ENCODE measurements at regions not wholly inside any gene's neighbourhood (a gene's known extent, or its start where the extent isn't known, plus 50 kb on each side); places are given as distances from the start of the nearest gene placed in this dataset.

GRCh38 chr2:221169724-221170123 lies 402.4 kb downstream of the EPHA4 start:
- POLR2A ChIA-PET = no interaction called here
- Histone ChIP-seq H3K36me3 (ENCODE audit: control insufficient read depth, insufficient read depth, low read length) (no peaks in the 10 kb centered on the region), H3K4me3 (ENCODE audit: low read depth, low read length) (no peak overlapping the region), H3K27me3 (ENCODE audit: control insufficient read depth, insufficient read depth, low read length) (no peaks in the 10 kb centered on the region)
- no peak for DNase-seq (ENCODE audit: low read depth)
- TF ChIP-seq CTCF (IDR thresholded peaks at IDR 0.05; ENCODE audit: insufficient read depth, low read depth, low read length) = no peak
- CTCF ChIA-PET = no interaction called here

DNA sequence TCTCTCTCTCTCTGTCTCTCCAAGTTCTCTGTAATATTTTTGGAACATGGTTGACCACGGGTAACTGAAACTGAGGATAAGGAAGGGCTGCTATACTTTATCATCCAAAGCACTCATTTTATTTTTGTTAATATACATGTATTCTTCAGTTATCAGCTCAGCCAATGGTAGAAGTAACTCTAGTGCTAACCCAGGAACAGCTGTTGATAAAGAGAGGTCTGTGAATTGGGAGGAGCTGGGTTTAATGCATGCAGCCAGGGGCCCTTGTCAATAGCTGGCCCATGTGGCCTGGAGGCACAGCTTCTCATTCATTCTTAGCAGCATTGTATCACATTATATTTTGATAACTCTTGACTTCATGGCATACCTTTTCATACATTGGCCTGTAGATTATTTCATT lies 401.6 kb downstream of the EPHA4 start:
- H3K36me3 ChIP-seq (ENCODE audit: control insufficient read depth, insufficient read depth, low read length) = no peaks in the 10 kb centered on the region
- DNase-seq (ENCODE audit: low read depth) = no peak
- no peak overlapping the region for H3K4me3 ChIP-seq (ENCODE audit: low read depth, low read length)
- no peaks in the 10 kb centered on the region for H3K27me3 ChIP-seq (ENCODE audit: control insufficient read depth, insufficient read depth, low read length)
- CTCF ChIA-PET = interaction anchor here (0.7 kb wide), 1 partner anchor 122 kb away, joined by 3 read pairs; no protein-coding TSS in a partner anchor
- POLR2A ChIA-PET = no interaction called here
- TF ChIP-seq CTCF (IDR thresholded peaks at IDR 0.05; ENCODE audit: insufficient read depth, low read depth, low read length) = no peak

DNA sequence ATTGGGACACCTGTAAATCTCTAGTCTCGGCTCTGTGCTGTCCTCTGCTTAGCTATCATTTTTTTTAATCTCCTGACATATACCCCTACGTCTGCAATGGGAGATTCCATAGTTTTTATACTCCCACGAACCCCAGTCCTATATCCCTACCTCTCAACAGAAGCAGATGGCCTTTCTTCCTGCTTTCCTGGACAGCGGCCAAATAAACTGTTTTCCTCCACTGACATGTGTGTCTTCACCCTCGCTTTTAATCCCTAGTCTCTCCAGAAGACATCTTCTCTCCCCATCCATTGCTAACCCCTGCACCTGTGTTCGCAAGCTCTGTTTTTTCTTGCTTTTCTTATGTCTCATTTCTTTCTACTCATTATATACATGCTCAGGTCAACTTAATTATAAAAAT lies 395.4 kb downstream of the EPHA4 start:
- ChIA-PET CTCF (interaction anchor here (0.6 to 1.1 kb wide), 2 partner anchors 8 to 11 kb away, joined by 3 read pairs; no protein-coding TSS in a partner anchor), POLR2A (no interaction called here)
- TF ChIP-seq CTCF (IDR thresholded peaks at IDR 0.05; ENCODE audit: insufficient read depth, low read depth, low read length) = no peak

DNA sequence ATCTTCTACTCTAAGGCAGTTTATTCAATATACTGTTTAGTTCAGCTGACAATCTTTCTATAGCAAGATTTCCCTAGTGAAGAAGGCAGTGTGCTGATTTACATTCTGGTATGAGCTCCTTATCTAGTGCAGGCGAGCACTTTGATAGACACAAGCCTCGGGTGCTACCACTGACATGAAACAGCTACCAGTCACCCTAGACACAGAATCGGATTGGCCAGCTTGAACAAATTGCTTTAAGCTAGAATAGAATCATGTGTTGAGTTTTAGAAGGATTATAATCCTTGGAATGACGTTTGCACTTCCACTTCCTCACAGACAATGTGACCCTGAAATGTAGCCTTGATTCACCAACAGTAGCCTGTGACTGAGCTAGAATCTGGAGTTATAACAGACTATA lies 394.0 kb downstream of the EPHA4 start:
- no peaks in the 10 kb centered on the region for H3K36me3 ChIP-seq (ENCODE audit: control insufficient read depth, insufficient read depth, low read length)
- no peak overlapping the region for H3K4me3 ChIP-seq (ENCODE audit: low read depth, low read length)
- ChIA-PET POLR2A (no interaction called here), CTCF (no interaction called here)
- no peaks in the 10 kb centered on the region; the same call in 1 of the 2 replicates for H3K27me3 ChIP-seq (ENCODE audit: control insufficient read depth, insufficient read depth, low read length)
- TF ChIP-seq CTCF (IDR thresholded peaks at IDR 0.05; ENCODE audit: insufficient read depth, low read depth, low read length) = no peak
- no peak for DNase-seq (ENCODE audit: low read depth)

More for the DNA sequence above, 395.4 kb downstream of the EPHA4 start:
- Histone ChIP-seq H3K27me3 (ENCODE audit: control insufficient read depth, insufficient read depth, low read length) (no peaks in the 10 kb centered on the region; the same call in 1 of the 2 replicates), H3K4me3 (ENCODE audit: low read depth, low read length) (no peak overlapping the region), H3K36me3 (ENCODE audit: control insufficient read depth, insufficient read depth, low read length) (no peaks in the 10 kb centered on the region)
- DNase-seq (ENCODE audit: low read depth) = no peak

- ChIA-PET CTCF (no interaction called here), POLR2A (no interaction called here)
- H3K36me3 ChIP-seq (ENCODE audit: control insufficient read depth, insufficient read depth, low read length) = no peaks in the 10 kb centered on the region
- H3K27me3 ChIP-seq (ENCODE audit: control insufficient read depth, insufficient read depth, low read length) = no peaks in the 10 kb centered on the region
- TF ChIP-seq CTCF (IDR thresholded peaks at IDR 0.05; ENCODE audit: insufficient read depth, low read depth, low read length) = no peak
- no peak overlapping the region for H3K4me3 ChIP-seq (ENCODE audit: low read depth, low read length)
- DNase-seq (ENCODE audit: low read depth) = no peak
These were observed 385.2 kb downstream of the EPHA4 start for GRCh38 chr2:221186873-221187272.
